GM19043 (cell line): ENCODE measurements at regions not wholly inside any gene's neighbourhood (a gene's known extent, or its start where the extent isn't known, plus 50 kb on each side); places are given as distances from the start of the nearest gene placed in this dataset.

Experiments used
- ATAC-seq: cut with Tn5 transposase; IDR thresholded peaks from one replicate; pipeline ENCODE4 v1.9.1; 2021; ENCODE audit warnings: low read depth; ENCODE audit not compliant: unreplicated experiment

DNA sequence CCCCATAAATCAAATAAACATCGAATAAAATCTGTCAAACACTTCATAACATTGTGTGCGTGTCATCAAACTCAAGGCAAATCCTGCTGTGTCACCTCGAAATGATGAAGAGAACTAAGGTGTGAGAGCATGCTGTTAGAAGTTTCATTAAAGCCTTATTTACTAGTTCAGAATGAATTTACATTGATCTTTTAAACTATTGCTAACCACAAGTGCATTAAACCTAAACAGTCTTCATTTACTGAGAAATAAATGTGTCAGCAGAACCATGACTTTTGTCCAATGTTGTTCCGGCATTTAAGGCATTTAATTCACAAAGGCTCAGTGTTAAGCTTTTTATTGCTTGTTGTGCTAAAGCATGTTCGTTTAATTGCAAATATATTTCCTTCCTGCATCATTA lies 474.4 kb downstream of the SETD4 start:
- ATAC-seq = no peak

DNA sequence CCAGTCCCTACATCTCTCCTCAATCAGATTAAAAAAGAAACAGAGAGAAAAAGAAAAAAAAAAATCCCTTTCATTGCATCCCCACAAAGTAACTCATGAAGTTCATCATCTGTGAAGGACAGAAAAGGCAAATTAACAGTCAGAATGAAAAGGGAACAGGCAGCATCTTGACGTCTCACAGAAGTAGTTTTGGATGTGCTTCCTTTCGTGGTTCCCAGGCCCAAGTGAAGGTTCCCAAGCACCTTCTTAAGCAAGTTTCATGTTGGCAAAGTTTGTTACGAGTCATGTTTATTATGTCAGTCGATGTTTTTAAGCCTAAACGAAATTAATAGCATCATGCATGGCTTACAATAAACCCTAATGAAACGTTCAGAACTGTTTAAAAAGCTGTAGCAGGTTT lies 475.2 kb downstream of the SETD4 start:
- no peak for ATAC-seq

- no peak for ATAC-seq
Observed at GRCh38 chr21:35583566-35584216, 476.6 kb downstream of the SETD4 start.

GRCh38 chr21:35582731-35583130 lies 477.6 kb downstream of the SETD4 start:
- ATAC-seq = no peak

DNA sequence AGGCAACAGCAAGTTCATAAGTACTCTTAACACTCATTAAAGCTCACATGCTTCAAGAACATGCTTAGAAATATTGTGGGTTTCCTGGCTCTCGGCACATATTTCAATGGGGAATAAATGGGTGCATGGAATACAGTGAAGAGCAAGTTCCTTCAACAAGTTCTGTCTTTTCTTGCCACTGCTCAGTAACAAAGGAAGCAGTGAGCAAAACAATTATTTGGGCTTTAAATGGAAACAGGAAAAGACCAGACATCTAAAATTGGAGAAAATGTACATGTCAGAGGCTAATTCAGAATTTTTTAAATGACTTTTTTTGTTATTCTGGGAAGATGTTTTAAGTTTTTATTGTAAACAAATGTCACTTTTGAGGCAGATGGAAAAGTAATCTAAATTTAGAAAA lies 478.7 kb downstream of the SETD4 start:
- ATAC-seq = no peak

DNA sequence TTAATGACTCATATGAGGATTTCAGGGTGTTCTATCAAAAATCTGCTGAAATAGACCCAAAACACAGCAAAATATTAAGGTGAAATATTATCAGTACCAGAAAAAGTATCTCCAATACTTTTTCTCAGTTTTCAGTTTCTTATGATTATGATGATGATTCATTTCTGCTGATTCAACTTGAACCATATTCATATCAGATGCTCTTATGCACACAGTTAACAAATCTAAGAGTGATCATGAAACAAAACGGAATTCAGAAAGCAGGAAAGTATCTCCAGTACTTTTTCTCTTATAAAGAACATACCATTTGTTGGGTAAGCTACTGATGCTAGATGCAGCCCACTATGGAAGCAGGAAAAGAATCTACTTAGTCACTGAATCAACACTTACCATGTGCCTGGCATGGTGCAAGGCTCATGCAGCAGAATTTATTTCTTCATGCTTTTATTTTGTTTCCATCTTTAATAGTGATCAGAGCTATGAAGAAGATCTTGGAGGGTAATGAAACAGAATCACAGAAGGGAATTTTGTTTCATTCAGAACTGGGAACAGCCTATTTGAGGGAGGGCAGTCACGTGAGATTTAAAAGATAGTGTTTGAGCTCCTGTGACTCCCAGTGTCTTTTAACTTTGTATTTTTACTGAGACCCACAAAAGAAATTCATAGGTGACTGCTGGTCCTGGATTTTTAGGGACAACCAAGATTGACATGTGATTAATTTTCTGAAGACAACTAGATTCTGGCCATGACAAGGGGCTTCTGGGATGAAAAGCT lies 480.6 kb downstream of the SETD4 start:
- no peak for ATAC-seq

DNA sequence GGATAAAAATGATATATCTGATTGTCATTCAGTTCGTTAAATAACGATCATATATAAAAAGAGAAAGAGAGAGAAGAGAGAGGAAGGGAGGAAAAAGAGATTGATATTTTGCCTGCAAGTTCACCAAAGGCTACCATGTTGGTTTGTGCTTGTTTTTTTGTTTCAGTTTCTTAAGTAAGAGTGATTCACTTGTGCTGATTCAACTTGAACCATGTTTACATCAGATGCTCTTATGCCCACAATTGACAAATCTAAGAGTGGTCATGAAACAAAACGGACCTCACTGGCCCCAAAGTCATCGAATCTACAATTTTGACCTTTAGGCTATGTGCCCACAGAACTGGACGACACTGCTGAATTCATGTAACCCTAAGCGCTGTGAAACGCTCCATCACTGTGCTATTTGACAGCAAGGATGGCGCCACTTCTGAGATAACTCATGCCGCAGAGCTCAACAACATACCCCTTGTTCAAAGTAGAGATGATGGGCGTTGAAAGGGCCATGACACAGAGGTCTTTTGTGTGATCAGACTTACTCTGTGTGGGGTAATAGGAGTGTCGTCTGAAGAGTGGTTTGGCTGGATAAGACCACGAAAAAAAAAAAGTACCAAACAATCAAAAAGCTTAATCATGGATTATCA lies 481.4 kb downstream of the SETD4 start:
- ATAC-seq = no peak

- ATAC-seq = no peak
Observed at GRCh38 chr21:35578347-35578782, 482.0 kb downstream of the SETD4 start.

- no peak for ATAC-seq
Observed at GRCh38 chr21:35575280-35575915, 484.9 kb downstream of the SETD4 start.

DNA sequence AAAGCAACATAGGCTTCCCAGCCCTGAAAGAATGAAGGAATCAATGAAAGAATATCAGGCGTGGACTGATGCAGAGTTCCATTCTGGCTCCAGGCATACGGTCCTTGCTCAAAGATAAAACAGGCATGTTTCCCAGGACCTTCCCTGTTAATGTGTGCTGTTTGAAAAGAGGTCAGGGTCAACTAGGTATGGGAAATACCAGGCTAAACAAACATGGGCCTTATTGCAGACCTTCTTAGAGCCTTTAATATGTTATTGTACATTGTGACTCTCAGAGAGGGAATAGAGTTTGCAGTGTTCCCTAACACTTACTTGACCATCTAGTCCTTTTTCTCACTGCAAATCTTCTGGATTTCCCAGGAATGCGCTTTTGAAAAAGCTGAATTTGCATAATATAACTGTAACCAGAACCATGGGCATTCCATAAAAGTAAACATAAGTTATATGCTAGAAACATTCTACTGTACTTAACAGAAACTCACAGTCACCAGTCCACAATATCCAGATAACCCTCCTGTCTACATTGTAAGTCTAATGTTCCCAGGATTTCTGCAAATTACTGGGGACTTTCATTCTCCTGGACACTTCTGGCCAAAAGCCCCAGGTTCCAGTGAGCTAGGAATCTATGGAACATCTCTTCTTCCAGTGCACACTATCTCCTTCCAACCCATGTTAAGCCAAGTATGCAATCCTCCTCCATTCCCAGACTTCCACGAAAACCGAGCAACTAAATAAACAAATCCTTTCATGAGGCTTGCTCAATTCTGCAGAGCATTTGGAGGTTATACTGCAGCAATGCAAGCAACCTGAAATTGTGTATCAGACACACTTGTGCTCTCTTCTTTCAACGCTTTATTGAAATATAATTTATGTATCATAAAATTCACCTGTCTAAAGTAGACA lies 486.6 kb downstream of the SETD4 start:
- no peak for ATAC-seq

DNA sequence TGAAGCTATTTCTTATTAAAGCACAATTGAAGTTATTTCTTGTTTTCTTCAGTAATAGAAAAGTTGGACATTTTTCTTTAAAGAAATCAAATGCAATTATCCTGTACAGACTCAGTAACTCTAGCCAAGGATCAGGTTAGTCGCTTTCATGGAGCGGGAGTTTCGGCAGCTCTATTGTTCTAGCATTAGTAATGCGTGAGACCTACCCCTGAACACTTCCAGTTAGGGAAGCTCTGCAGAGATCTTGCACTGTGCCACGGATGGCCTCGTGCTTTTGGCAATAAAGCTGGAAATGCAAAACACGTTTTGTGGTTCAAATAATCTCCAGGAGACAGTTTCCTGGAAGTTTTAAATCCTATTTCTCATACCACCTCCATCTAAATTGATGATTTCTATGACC lies 488.4 kb downstream of the SETD4 start:
- no peak for ATAC-seq

- no peak for ATAC-seq
Observed at GRCh38 chr21:35568643-35569042, 491.7 kb downstream of the SETD4 start.

DNA sequence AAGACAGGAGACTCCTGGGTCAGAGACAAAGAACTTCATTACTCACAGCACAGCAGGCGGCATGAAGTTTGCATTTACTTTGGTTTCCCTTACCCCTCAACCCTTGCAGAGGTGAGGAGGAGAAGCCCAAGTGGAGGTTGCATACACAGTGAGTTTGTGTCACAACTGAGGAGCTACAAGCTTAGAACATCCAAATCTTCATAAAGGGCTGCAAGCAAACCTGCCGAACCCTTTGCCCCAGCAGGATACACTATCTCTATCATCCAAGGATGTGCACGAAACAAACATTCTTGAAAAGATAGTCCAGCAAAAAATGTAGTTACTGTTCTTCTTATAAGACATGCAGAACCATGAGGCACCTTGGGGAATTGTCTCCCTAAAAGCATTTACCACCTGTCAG lies 493.5 kb downstream of the SETD4 start:
- ATAC-seq = no peak

- no peak for ATAC-seq
Observed at GRCh38 chr21:35565204-35565611, 495.1 kb downstream of the SETD4 start.

DNA sequence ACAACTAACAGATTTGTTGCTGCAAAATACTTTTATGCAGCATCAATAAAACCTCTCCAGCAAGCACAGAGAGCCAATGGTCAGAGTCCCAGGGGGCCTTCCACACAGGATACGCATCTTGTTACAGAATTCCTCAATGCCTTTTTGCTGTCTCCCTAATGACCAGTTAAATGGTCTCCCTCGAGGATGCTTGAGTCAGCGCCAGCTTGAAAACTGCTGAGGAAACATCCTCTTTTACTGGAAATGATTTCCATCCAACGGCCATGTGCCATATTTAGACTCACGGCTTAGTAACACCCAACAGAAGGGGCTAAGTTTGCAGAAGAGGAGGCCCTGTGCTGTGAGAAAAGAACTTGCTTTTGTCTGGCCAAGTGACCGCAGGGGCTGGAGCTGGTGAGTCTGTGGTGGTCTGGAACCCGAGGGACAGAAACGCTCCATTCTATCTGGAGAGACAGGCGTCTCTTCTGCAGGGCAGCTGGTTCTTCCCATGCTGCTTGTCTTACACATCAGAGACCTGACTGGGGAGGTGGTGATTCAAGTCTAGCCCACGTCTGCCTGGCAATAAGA lies 496.4 kb downstream of the SETD4 start:
- no peak for ATAC-seq

- no peak for ATAC-seq
Observed at GRCh38 chr21:35562876-35563275, 497.4 kb downstream of the SETD4 start.

DNA sequence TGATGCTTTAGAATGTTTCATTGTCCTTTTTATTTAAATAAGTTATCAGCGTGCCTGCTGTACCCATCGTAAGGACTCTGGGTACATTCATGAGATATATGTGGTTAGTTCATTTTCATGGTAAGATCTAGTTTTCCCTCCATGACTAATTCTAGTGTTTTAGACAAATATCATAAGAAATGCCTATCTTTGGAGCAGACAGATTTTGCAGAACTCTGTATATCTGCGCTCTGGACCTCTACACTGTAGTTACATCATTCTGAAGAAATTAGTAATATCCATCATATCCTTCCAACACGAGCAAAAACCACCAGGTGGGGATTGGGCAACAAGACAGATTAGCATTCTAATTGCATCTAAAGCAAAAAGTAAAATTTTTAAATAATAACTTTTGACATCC lies 499.2 kb downstream of the SETD4 start:
- no peak for ATAC-seq

DNA sequence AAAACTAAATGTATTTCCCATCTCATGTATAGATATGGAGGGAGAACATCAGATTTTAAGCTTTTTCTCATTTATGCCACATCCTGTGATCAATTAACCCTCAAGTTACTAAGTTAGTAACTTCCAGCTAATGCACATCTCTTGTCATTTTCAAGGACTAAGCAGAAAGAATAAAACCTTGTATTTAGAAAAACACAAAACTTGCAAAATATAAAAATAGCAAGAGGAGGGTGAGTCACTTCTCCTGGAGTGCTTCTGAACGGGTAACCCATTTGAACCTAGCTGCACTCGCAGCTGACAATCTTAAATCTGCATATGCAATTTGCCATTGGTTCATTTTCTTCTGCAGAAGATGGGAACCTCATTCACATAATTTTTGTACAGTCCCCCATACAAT lies 500.5 kb downstream of the SETD4 start:
- ATAC-seq = no peak

GRCh38 chr21:35559128-35559828 lies 501.0 kb downstream of the SETD4 start:
- no peak for ATAC-seq
